Cardiac muscle cell (in vitro differentiated cells and primary cell): ENCODE measurements at regions not wholly inside any gene's neighbourhood (a gene's known extent, or its start where the extent isn't known, plus 50 kb on each side); places are given as distances from the start of the nearest gene placed in this dataset.

Experiments used
- DNase-seq, 2 donors: peaks; one replicate each; pipeline versions ENCODE4 v3.0.0 to v3.0.0-alpha.2; 2010 to 2017; ENCODE audit warnings: low read depth in 1 of 2, low spot score in 1 of 2
- H3K27ac ChIP-seq: fragments of 200-600 bp; sonication (generic); 2 replicates; pipeline ENCODE4 v1.5.1; 2016
- H3K27me3 ChIP-seq: fragments of 200-600 bp; sonication (generic); 2 replicates; pipeline ENCODE4 v1.6.0; 2016; ENCODE audit warnings: control low read depth
- H3K36me3 ChIP-seq: fragments of 200-600 bp; sonication (generic); 2 replicates; pipeline ENCODE4 v1.5.1; 2016; ENCODE audit warnings: control low read depth
- H3K4me1 ChIP-seq: fragments of 200-600 bp; sonication (generic); 2 replicates; pipeline ENCODE4 v1.8.1; 2017; ENCODE audit warnings: low read depth, mild to moderate bottlenecking, mixed run types
- H3K4me3 ChIP-seq: fragments of 200-600 bp; sonication (generic); 2 replicates; pipeline ENCODE4 v1.5.1; 2016; ENCODE audit warnings: mild to moderate bottlenecking
- H3K9me3 ChIP-seq: fragments of 200-600 bp; sonication (generic); 2 replicates; pipeline ENCODE4 v1.5.1; 2017; ENCODE audit warnings: low read depth, mild to moderate bottlenecking, control low read depth
- CTCF ChIP-seq: IDR thresholded peaks from 2 replicates; pipeline ENCODE4 v1.5.1; 2012; ENCODE audit warnings: low read depth, mild to moderate bottlenecking, low read length

- no peak overlapping the region for H3K4me3 ChIP-seq
- DNase-seq: no peak
- H3K36me3 ChIP-seq: no peaks in the 10 kb centered on the region
- no peak overlapping the region for H3K27ac ChIP-seq
- H3K4me1 ChIP-seq: no peaks in the 10 kb centered on the region
- H3K27me3 ChIP-seq: no peaks in the 10 kb centered on the region
- TF ChIP-seq CTCF: no peak
- no peaks in the 10 kb centered on the region for H3K9me3 ChIP-seq
Observed at GRCh38 chr14:46147452-46147851, 504.1 kb downstream of the RPL10L start.

- Histone ChIP-seq H3K27ac (no peak overlapping the region), H3K27me3 (no peaks in the 10 kb centered on the region), H3K36me3 (no peaks in the 10 kb centered on the region), H3K9me3 (no peaks in the 10 kb centered on the region), H3K4me3 (no peak overlapping the region), H3K4me1 (no peaks in the 10 kb centered on the region)
- DNase-seq: no peak
- no peak for TF ChIP-seq CTCF
Observed at GRCh38 chr14:46147024-46147423, 504.6 kb downstream of the RPL10L start.

- Histone ChIP-seq H3K4me1 (no peaks in the 10 kb centered on the region), H3K36me3 (no peaks in the 10 kb centered on the region), H3K9me3 (no peaks in the 10 kb centered on the region), H3K27ac (no peak overlapping the region), H3K27me3 (no peaks in the 10 kb centered on the region), H3K4me3 (no peak overlapping the region)
- no peak for DNase-seq
- no peak for TF ChIP-seq CTCF
Observed at GRCh38 chr14:46140445-46140844, 511.1 kb downstream of the RPL10L start.

GRCh38 chr14:46139649-46140048 is 511.9 kb downstream of the RPL10L start:
- Histone ChIP-seq H3K27me3 (no peaks in the 10 kb centered on the region), H3K4me3 (no peak overlapping the region), H3K4me1 (no peaks in the 10 kb centered on the region), H3K36me3 (no peaks in the 10 kb centered on the region), H3K9me3 (no peaks in the 10 kb centered on the region), H3K27ac (no peak overlapping the region)
- no peak for DNase-seq
- TF ChIP-seq CTCF: no peak

GRCh38 chr14:46137786-46138185 is 513.8 kb downstream of the RPL10L start:
- Histone ChIP-seq H3K27me3 (no peaks in the 10 kb centered on the region), H3K36me3 (no peaks in the 10 kb centered on the region), H3K9me3 (no peaks in the 10 kb centered on the region), H3K27ac (no peak overlapping the region), H3K4me3 (no peak overlapping the region), H3K4me1 (no peaks in the 10 kb centered on the region)
- no peak for TF ChIP-seq CTCF
- no peak for DNase-seq

GRCh38 chr14:46136456-46136855 is 515.1 kb downstream of the RPL10L start:
- no peak overlapping the region for H3K4me3 ChIP-seq
- H3K36me3 ChIP-seq: no peaks in the 10 kb centered on the region
- no peak overlapping the region for H3K27ac ChIP-seq
- H3K27me3 ChIP-seq: no peaks in the 10 kb centered on the region
- no peak for TF ChIP-seq CTCF
- no peaks in the 10 kb centered on the region for H3K4me1 ChIP-seq
- H3K9me3 ChIP-seq: no peaks in the 10 kb centered on the region
- DNase-seq: no peak
